ENCODE measurements at regions not wholly inside any gene's neighbourhood (a gene's known extent, or its start where the extent isn't known, plus 50 kb on each side); places are given as distances from the start of the nearest gene placed in this dataset.
A peak's percentile ranks its signal among the peaks of the same experiment; 100 is the strongest.

DNA sequence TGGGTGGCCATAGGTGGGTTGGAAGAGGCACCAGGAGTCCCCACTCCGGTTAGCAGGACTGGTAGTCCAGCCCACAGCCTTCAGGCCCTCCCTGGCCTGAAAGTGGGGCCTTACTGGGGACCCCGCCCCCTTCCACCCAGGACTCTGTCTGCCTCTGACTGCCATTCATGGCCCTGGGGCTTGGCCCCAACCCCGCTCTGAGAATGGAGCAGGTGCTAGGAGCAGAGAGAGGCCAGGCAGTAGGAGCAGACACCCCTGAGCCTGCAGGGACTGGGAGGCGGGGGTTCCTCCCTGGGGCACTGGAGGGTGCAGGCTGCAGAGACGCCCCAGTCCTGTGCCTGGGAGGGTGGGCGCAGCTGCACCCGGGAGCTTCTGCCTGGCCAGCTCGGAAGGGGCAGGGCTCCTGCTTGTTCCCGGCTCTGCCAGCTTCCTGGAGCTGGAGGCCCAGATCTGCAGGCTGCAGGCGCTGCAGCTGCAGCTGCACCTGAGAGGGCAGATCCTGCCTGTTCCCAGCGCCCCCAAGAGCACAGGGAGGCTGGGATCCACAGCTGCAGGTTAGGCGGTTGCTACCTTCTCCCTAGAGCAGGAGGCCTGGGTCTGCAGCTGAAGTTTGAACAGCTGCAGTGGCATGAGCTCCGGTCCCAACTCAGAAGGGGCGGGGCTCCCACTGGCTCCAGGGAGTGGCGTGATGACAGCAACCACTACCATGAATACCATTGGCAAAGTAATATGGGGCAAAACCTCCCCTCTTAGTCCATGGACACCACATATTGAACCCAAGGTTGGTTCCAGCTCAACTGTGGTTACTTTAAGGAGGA lies 194.7 kb downstream of the SQOR start:
- Histone ChIP-seq H3K27me3 (ENCODE audit: control insufficient read depth, insufficient read depth, low read length, poor library complexity, severe bottlenecking) (no peaks in the 10 kb centered on the region), H3K4me1 (ENCODE audit: control insufficient read depth, insufficient read depth, low read length) (no peaks in the 10 kb centered on the region), H3K36me3 (ENCODE audit: control insufficient read depth, insufficient read depth, low read length) (no peaks in the 10 kb centered on the region), H3K4me3 (ENCODE audit: low read length) (no peak overlapping the region), H3K9me3 (ENCODE audit: control insufficient read depth, low read length) (no peaks in the 10 kb centered on the region), H3K9ac (ENCODE audit: extremely low read depth, low read length, poor library complexity, severe bottlenecking) (no peak overlapping the region), H3K27ac (ENCODE audit: low read depth, low read length) (no peak overlapping the region)
- Mint-ChIP-seq H3K27ac (no peak overlapping the region), H3K4me1 (no peaks in the 10 kb centered on the region), H3K36me3 (ENCODE audit: low read depth) (no peaks in the 10 kb centered on the region), H3K4me3 (no peak overlapping the region), H3K9me3 (peaks cover 3% of the 10 kb centered on the region), H3K27me3 (ENCODE audit: insufficient read depth) (no peaks in the 10 kb centered on the region)
- peak; percentile 51 for DNase-seq
- TF ChIP-seq, protein P1, sequence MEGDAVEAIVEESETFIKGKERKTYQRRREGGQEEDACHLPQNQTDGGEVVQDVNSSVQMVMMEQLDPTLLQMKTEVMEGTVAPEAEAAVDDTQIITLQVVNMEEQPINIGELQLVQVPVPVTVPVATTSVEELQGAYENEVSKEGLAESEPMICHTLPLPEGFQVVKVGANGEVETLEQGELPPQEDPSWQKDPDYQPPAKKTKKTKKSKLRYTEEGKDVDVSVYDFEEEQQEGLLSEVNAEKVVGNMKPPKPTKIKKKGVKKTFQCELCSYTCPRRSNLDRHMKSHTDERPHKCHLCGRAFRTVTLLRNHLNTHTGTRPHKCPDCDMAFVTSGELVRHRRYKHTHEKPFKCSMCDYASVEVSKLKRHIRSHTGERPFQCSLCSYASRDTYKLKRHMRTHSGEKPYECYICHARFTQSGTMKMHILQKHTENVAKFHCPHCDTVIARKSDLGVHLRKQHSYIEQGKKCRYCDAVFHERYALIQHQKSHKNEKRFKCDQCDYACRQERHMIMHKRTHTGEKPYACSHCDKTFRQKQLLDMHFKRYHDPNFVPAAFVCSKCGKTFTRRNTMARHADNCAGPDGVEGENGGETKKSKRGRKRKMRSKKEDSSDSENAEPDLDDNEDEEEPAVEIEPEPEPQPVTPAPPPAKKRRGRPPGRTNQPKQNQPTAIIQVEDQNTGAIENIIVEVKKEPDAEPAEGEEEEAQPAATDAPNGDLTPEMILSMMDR (conservative IDR thresholded peaks at IDR 0.05) = no peak
- 92% methylated on average over 7 to 15 of the region's 15 CpGs for WGBS, 2 experiments (ENCODE audit: insufficient coverage in 1 of 2, insufficient read length in 1 of 2)

DNA sequence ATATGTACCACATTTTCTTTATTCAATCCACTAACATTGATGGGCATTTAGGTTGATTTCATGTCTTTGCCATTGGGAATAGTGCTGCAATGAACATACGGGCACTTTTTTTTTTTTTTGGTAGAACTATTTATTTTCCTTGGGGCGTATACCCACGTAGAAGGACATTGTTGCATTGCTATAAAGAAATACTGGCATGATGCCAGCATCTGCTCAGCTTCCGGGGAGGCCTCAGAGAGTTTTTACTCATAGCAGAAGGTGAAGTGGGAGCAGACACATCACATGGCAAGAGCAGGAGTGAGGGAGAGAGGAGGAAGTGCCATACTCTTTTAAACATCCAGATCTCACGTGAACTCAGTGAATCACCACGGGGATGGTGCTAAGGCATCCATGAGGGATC lies 197.0 kb downstream of the SQOR start:
- Mint-ChIP-seq H3K4me1 (no peaks in the 10 kb centered on the region), H3K4me3 (no peak overlapping the region), H3K27ac (no peak overlapping the region), H3K36me3 (ENCODE audit: low read depth) (no peaks in the 10 kb centered on the region), H3K9me3 (peaks cover 3% of the 10 kb centered on the region), H3K27me3 (ENCODE audit: insufficient read depth) (no peaks in the 10 kb centered on the region)
- DNase-seq = no peak
- Histone ChIP-seq H3K36me3 (ENCODE audit: control insufficient read depth, insufficient read depth, low read length) (no peaks in the 10 kb centered on the region), H3K4me3 (ENCODE audit: low read length) (no peak overlapping the region), H3K9ac (ENCODE audit: extremely low read depth, low read length, poor library complexity, severe bottlenecking) (no peak overlapping the region), H3K27ac (ENCODE audit: low read depth, low read length) (no peak overlapping the region), H3K9me3 (ENCODE audit: control insufficient read depth, low read length) (no peaks in the 10 kb centered on the region), H3K27me3 (ENCODE audit: control insufficient read depth, insufficient read depth, low read length, poor library complexity, severe bottlenecking) (no peaks in the 10 kb centered on the region), H3K4me1 (ENCODE audit: control insufficient read depth, insufficient read depth, low read length) (no peaks in the 10 kb centered on the region)
- TF ChIP-seq, protein P1 (conservative IDR thresholded peaks at IDR 0.05) = no peak
- WGBS, 2 experiments (ENCODE audit: insufficient coverage in 1 of 2, insufficient read length in 1 of 2) = 77 to 94% methylated on average over 3 to 6 of the region's 6 CpGs

DNA sequence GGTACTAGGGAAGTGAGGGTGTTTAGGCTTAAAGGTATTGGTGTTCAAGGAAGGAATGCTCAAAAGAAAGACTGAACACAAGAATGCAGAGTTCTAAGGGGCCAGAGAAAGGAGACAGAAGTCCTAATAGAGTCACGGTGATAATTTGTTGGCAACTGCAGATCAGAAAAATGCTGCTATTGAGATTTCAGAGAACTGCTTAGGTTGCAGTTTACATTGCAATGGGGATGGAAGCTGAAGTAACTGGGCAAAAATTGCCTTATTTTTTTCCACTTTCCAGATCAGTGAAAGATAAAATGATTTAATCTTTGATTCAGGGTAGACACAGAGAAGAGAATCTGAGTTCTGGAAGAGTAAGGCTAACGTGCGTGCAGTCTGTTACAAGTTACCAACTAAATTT lies 199.8 kb downstream of the SQOR start:
- DNase-seq = no peak
- H3K4me3 Mint-ChIP-seq = no peak overlapping the region
- Histone ChIP-seq H3K4me3 (ENCODE audit: low read length) (no peak overlapping the region), H3K27me3 (ENCODE audit: control insufficient read depth, insufficient read depth, low read length, poor library complexity, severe bottlenecking) (no peaks in the 10 kb centered on the region), H3K9ac (ENCODE audit: extremely low read depth, low read length, poor library complexity, severe bottlenecking) (no peak overlapping the region), H3K27ac (ENCODE audit: low read depth, low read length) (no peak overlapping the region), H3K36me3 (ENCODE audit: control insufficient read depth, insufficient read depth, low read length) (no peaks in the 10 kb centered on the region), H3K9me3 (ENCODE audit: control insufficient read depth, low read length) (no peaks in the 10 kb centered on the region), H3K4me1 (ENCODE audit: control insufficient read depth, insufficient read depth, low read length) (no peaks in the 10 kb centered on the region)
- TF ChIP-seq, protein P1 (conservative IDR thresholded peaks at IDR 0.05) = no peak
- WGBS, 2 experiments (ENCODE audit: insufficient coverage in 1 of 2, insufficient read length in 1 of 2) = 99 to 100% methylated on average over 3 of the region's 3 CpGs
- H3K4me1 Mint-ChIP-seq = no peaks in the 10 kb centered on the region
- peaks cover 3% of the 10 kb centered on the region for H3K9me3 Mint-ChIP-seq
- H3K27ac Mint-ChIP-seq = no peak overlapping the region
- no peaks in the 10 kb centered on the region for H3K27me3 Mint-ChIP-seq (ENCODE audit: insufficient read depth)
- no peaks in the 10 kb centered on the region for H3K36me3 Mint-ChIP-seq (ENCODE audit: low read depth)
